ENCODE measurements at regions not wholly inside any gene's neighbourhood (a gene's known extent, or its start where the extent isn't known, plus 50 kb on each side); places are given as distances from the start of the nearest gene placed in this dataset.
"Not testable (repeated sequence)": the region's sequence is repeated elsewhere in the genome, so short reads cannot be mapped to it uniquely, and the experiment has no call there.

DNA sequence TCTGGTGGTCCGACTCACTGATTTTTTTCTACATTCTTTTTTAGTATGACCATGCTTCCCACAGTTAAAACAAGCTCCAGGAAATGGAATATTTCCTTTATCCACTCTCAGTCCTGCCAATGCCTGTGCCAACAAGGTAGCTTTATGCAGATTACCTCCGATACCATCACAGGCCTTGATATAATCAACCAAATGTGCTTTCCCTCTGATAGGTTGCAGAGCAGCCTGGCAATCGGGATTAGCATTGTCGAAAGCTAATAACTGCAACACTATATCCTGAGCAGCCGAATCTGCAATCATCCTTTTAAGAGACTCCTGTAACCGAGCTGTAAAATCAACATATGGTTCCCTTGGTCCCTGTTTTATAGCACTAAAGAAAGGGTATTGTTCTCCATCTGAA is 122.3 kb upstream of the IGFBP3 start:
- DNase-seq; intact Hi-C loops (cut with DNase I): not testable (repeated sequence)

DNA sequence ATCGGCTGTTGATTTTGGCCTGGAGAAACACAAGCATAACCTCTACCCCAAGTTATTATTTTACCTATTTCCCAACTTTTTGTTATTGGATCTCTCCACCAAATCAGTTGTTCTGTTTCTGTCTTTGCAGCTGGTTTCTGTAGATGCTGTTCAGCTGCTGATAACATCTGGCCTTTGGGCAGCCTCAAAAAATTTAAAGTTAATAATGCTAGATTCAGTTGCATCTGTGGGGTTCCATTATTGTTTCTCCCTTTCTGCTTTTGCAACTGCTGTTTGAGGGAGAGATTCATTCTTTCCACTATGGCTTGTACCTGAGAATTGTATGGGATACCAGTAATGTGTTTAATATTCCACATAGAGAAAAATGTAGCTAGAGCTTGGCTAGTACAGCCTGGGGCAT is 118.7 kb upstream of the IGFBP3 start:
- DNase-seq; intact Hi-C loops (cut with DNase I): not testable (repeated sequence)

DNA sequence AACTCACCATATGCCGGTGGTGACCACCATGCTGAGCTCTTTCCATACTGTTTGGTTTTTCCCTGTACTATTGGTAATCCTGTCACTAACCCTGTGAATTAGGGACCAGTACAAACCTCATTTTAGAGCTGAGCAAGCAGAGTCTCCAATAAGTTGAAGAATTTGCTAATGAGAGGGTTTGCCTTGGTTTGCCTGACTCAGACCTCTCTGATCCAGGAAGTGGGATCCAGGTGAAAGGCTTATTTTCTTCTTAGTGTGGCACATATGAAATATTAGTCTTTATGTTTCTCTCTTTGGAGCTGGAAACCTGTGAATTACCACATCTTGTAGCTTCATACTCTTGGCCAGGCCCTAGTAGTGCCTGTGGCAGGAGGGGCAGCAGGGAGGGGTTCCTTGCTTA is 114.1 kb upstream of the IGFBP3 start:
- DNase-seq: no peak
- intact Hi-C loops (cut with DNase I): no loop called here

DNA sequence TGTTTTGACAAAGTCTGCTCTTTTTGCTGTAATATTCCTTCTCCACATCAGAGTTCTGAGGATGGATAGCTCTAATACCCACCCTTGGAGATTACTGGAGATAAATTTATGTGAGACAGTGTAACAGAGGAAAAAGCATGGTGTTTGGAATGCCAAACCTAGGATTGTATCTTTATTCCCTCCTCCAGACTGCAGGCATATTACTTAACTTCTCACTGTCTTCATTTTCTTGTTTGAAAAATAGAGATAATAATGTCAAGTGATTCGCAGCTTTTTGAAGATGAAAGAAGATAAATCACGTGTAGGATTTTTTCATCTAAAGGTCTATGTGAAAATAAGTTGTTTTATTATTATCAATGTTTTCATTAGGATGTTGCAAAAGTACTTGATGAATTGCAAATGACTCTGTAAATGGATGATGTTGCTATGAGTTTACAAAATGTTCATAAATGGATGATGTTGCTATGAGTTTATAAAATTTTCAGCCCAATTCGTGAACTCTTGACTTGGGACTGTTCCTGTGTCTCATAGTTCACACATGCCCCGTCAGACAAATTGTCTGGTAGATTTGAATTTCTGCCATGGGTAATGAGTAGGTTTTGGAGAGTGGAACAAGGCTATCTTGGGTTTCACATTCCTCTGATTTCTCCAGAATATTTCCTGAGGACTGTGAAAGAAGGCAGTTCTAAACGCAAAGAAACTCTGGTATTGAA is 113.1 kb upstream of the IGFBP3 start:
- no peak for DNase-seq
- intact Hi-C loops (cut with DNase I): no loop called here

DNA sequence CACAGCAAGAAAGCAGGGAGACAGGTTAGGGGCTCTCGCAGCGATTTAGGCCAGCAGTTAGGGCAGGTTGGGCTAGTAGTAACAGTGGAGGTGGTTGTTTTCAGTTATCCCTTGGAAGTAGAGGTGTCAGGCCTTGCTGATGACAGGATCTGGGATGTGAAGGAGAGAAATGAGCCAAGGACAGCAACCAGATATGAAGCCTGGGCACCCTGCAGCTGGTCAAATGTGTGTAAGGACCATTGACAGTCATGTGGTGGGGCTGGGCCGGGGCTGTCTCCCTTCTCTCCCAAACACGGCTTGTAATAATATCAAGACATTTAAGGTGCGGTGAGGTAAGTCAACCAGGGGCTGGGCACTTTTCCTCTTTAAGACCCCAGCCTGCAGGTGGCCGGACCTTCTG is 112.5 kb upstream of the IGFBP3 start:
- intact Hi-C loops (cut with DNase I): no loop called here
- no peak for DNase-seq

DNA sequence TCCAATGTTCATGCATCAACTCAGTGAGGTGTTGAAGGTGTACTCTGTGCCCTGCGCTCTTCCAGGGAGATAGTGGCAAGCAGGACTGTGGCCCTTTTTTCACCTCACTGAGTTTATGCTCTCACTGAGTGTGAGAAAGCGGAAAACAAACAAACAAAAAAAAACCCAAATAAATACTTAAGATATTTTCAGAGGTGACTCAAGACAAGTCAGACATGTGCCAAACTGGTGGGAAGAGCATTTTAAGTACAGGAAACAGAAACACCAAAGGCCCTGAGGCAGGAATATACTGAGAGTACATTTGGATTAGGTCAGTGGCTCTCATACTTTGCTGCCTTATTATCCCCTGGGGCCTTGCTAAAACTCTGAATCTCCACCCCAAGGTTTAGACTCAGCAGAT is 111.9 kb upstream of the IGFBP3 start:
- DNase-seq: no peak
- intact Hi-C loops (cut with DNase I): no loop called here

DNA sequence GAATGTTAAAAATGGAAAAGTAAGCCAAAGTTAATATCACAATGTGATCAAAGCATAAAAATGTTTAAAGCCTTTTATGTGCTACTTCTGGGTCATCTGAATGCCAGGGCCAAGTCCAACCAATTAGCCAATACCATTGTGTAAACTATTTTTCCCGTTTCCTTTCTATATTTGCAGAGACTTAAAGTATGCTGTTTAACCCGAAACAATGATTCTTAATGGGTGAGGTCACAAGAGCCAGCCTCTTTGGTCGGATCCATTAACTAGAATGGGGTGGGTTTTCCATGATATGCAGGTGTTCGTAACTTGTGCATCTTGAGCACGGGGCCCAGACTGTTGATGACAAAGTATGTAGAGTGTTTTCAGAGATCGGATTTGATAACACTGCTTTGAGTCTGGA is 111.3 kb upstream of the IGFBP3 start:
- intact Hi-C loops (cut with DNase I): no loop called here
- no peak for DNase-seq

DNA sequence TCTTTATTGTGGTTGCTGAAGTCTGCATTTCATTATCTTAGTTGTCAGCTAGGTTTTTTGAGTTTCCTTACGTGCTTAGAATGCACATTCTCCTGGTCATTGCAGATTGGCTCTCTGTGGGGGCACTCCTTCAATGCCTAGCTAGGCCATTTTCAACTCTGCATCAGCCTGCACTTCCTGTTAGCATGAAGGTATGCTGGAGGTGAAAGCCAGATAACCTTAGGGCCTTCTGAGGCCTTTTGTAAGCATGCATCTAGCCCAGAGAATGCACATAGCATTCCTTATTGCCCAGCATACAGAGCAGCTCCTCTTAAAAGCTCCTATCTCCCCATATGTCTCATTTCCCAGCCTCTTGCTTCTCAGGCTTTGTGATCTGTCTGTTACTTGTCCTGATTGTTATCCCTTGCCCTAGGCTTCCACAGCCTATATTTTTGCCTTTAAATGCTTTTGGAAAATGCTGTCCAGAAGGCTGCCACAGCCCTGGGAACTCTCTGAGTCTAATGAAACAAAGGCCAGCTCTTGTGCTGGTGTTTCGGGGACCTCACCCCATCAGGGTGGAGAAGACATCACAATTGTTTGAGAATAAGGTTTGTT is 108.1 kb upstream of the IGFBP3 start:
- DNase-seq: no peak
- intact Hi-C loops (cut with DNase I): no loop called here

DNA sequence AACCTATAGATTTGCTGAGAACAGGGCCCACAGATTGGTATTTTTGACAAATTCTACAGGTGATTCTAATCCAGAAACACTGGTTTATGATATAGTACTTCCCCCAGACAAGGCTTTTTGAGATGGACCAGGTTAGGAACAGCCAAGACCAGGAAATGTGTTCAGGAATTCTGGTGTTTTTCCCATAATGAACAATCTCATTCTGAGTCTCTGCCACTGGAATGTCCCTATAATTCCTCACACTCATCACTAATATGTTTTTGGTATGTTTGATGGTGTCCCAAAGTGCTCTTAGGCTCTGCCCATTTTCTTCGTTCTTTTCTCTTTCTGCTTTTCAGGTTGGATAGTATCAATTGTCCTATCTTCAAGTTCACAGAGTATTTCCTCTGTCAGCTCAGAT is 107.2 kb upstream of the IGFBP3 start:
- intact Hi-C loops (cut with DNase I): no loop called here
- DNase-seq: no peak

DNA sequence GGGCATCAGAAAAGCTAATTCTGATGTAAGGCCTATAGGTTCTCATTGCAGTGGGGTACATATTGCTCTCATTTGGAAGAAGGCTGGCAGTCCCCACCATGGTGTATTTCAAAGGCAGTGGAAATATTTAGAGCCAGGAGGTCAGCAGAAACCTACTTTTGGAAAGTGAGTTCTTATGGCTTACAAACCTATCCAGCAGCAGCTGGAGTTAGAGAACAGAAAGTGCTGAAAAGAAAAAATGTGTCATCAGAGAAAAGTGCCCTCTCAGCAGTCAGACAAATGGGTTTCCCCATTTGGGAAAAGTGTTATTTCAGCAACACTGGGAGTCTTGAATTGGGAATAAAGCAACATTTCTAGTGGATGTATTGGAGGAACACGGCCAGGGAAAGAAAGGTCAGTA is 105.7 kb upstream of the IGFBP3 start:
- DNase-seq: no peak
- intact Hi-C loops (cut with DNase I): no loop called here

DNA sequence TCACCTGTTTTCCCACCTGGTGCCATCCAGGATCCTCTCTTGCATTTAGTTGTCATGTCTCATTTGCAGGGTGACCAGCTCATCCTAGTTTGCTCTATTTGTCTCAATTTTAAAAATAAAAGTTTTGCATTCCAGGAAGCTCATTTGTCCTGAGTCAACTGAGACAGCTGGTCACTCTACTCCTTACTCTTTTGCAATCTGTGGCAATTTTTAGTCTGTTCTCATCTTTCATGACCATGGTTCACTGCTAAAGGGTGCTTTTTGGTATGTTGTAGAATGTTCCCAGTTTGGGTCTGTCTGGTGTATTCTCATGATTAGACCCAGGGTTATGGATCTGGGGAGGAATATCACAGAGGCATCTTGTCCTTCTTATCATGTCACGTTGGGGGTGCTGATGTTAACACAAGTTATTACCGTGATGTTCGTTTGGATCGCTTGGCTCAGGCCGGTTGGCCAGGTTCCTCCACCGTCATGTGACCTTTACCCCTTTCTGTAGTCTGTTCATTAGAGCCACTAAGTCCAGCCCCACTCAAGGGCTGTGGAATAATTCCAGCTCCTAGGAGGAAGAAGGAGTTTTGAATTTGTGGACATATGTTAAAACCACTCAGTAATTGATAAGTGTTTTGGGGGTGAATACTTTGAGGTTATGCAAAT is 103.3 kb upstream of the IGFBP3 start:
- intact Hi-C loops (cut with DNase I): no loop called here
- no peak for DNase-seq

DNA sequence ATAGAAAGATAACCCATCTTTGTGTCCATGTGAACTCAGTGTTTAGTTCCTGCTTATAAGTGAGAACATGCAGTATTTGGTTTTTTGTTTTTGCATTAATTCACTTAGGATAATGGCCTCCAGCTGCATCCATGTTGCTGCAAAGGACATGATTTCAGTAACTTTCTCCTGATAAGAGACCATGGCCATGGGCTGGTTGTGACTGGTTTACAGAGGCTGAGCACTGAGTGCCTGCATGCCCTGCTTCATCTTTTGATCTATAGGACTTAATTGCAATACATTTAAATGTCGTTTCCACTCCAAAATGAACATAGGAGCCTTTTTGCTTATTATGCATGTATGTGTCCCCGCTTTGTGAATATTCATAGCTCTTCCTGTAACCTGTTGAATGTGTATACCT is 101.3 kb upstream of the IGFBP3 start:
- DNase-seq: no peak
- intact Hi-C loops (cut with DNase I): no loop called here

DNA sequence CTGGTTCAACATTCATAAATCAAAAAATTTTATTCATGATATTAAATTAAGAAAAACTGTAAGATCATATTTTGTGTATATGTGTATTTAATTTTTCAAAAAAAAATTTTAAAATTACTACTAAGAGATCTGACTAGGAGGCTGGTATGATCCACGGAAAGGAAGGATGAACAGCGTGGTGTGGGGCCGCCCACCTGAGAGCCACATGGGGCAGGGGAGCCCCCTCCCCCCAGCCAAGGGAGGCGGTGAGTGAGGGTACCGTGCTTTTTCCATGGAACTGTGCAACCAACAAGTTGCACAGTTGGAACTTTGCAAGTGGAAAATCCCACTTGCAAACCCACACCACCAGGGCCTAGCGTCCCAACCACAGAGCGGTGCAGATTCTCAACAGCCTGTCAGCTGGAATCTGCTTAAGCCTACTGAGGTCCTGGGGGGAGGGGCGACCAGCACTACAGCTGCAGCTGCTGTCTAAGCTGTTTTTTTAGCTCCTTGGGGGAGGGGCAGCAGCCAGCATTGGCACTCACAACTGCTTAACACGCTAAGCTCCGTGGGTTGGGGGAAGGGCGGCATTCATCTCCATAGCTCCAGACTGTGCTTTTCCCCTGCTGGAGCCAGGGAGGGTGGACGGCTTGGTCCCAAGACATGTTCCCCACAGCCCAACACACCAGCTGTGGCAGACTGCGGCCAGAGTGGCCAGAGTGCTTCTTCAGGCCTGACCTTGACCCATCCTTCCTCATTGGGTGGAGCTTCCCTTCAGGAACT is 94.2 kb upstream of the IGFBP3 start:
- DNase-seq: peak in 2 of 10 donors; percentile 67 to 77
- intact Hi-C loops (cut with DNase I): no loop called here

DNA sequence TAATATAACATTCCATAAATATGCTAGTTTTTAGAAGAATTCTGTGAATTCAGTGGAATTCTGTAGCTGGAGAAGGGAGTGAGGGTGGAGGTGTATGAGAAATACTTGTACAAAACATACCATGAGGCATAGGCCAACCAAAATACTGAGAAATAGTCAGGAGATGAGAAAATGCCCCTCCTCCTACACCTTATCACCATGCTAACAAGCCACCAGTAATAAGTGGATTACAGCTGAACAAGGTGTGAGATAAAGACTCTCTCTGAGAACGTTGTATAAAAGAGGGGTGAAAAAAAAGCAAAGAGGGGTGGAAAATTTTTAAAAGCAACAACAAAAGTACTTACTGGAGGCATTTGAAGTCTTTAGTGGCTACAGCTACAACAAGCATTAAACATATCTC is 90.4 kb upstream of the IGFBP3 start:
- DNase-seq: no peak
- intact Hi-C loops (cut with DNase I): no loop called here

DNA sequence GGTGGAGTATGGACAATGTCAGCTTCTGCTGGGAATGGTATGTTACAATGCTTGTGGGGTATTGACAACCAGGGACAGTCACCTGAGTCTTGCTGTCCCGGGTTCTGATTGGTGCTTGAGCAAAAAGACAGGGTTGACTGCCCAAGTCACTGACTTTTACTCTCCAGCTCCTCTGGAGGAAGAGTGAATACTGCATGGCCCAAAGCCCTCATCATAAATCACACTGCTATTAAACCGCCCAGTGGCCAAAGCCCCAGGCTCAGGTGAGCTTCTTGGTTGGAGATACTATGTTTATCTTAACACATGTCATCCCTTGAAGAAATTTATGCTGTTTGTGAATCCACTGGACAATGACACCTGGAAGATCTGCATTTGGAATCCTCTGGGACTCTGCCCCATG is 90.0 kb upstream of the IGFBP3 start:
- intact Hi-C loops (cut with DNase I): no loop called here
- no peak for DNase-seq

DNA sequence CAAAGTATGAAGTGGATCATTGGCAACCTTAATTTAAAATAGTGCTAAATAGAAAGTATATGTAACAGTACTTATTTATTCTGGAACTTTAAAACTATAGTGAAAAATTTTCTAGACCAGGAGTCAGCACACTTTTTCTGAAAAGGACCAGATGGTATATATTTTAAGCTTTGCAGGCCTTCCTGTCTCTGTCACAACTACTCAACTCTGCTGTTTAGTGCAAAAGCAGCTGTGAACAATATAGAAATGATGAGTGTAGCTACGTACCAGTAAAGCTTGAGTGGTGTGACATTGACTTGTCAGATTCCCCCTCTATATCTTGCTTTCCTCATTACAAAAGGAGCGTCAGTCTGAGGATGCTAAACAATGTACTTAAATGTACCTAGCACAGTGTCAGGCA is 88.1 kb upstream of the IGFBP3 start:
- DNase-seq: no peak
- intact Hi-C loops (cut with DNase I): no loop called here

DNA sequence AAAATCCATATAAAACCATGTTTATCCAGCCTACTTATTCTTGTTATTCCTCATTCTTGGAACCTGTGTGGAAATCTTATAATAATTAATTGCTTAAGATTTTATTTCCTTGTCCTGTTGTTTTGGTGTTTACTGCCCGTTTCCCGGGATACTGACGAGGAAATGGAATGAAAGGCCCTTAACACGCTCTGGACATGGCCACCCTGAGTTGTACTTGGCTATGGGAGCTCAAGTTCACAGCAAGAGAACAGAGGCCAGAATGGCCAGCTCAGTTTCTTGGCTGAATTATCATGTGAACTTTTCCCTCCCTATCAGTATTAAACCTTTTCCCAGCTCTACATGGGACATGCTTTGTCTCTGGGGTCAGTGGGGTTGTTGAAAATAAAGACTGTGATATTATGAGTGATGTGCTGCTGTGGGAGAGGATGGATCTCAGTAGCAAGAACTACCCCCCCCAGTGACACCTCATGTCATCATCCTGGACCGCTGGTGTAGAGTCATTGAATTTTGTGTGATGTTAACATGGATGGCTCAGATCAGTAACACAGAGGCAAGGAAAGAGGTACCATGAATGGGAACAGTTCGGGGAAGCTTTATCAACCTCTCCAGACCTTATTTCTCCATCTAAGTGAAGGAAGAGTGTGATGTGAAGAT is 87.0 kb upstream of the IGFBP3 start:
- intact Hi-C loops (cut with DNase I): no loop called here
- DNase-seq: no peak

DNA sequence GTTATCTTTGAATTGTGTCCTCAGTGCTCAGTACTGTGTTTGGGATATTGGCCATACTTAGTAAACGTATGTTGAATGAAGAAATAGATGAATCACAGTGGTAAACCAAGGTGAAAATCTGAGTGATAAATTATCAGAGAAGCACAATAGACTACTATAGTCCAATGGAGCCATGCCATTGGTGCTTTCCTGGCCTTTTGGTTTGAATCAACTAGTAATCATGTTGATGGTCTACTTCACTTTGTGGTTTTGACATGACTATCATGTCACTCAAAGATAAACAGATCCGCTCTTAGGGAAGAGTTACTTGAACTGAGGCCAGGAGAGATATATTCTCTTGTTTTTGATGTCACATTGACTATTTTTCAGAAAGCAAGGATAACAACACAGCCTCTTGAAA is 86.1 kb upstream of the IGFBP3 start:
- intact Hi-C loops (cut with DNase I): no loop called here
- DNase-seq: no peak

DNA sequence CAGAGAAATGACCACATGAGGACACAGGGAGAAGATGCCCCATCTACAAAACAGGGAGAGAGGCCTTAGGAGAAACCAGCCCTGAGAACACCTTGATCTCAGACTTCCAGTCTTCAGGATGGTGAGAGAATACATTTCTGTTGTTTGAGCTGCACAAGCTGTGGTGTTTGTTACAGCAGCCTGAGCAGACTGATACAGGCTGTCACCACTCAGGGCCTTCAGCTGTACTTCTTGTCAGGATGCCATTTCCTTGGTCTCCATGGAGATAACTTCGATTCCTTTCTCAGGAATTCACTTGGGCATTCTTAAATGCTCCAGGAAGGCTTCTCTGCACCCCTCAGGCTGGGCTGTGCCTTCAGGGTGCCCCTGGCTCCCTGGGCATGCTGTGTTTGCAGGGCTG is 85.7 kb upstream of the IGFBP3 start:
- intact Hi-C loops (cut with DNase I): no loop called here
- no peak for DNase-seq

DNA sequence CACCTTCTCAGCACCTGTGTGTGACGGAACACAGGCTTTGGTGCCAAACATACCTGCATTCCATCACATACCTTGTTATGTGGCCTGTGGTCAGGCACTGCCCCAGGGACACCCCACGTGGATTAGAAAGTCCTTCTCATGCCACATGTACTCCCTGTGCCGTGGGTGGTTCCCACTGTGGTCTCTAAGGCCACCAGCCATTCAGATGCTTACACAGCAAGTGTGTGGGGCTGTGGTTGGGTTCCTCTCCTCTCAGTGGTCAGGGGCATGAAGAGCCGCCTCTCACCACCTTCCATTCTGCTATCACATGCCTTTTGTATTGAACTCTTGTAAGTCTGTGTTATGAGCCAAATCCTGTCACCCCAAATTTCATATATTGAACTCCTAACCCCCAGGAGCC is 85.1 kb upstream of the IGFBP3 start:
- intact Hi-C loops (cut with DNase I): no loop called here
- DNase-seq: no peak

DNA sequence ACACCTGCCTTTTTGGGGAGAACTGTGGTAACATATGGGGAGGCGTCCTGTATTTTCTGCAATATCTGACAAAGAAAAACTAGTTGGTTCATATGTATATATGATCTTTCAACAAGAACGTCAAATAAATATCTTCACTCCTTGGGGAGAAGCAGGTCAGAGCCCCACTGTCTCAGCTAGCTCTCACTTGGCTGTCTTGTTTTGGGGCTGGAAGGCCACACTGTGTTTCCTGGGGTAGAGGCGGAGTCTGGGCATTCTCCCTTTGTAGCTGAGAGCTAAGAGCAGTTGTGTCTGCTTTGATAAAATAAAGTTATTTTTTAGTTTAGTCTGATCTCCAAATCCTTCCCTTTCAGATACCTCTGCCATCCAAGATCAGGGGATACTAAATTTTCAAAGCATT is 83.9 kb upstream of the IGFBP3 start:
- DNase-seq: no peak
- intact Hi-C loops (cut with DNase I): no loop called here
